ENCODE measurements at regions not wholly inside any gene's neighbourhood (a gene's known extent, or its start where the extent isn't known, plus 50 kb on each side); places are given as distances from the start of the nearest gene placed in this dataset.

DNA sequence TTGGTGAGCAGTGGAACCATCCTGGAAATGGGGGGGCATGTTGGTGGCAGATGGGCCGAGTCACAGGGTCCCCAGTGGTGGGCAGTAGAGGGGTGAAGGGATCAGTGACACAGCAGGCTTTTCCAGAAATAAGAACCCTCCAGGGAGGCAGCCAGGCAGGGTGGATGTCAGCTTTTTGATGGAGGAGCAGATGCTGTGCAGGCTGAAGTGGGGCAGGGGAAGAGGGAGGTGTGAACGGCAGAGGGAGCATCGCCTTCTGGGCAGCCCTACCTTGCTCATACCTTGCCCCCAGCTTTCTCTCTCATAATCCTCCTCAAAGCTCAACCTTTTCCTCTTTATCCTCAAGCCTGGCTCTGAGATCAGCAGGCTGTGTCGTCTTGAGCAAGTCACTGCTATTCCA is 131.8 kb upstream of the IPO9 start:
- intact Hi-C loops (cut with micrococcal nuclease; ENCODE audit: unreplicated experiment), result no loop called here
- Histone ChIP-seq H3K27ac (no peak overlapping the region), H3K36me3 (ENCODE audit: low read depth) (no peaks in the 10 kb centered on the region), H3K4me3 (no peak overlapping the region), H3K4me1 (replicated peaks; ENCODE audit: insufficient read depth) (no peaks in the 10 kb centered on the region), H3K9me2 (ENCODE audit: insufficient read depth) (no peaks in the 10 kb centered on the region; the same call in 1 of the 2 replicates), H3F3A (ENCODE audit: insufficient read depth, low read depth) (no peaks in the 10 kb centered on the region), H4K20me1 (ENCODE audit: insufficient read depth) (no peaks in the 10 kb centered on the region), H3K4me2 (no peak overlapping the region), H3K79me2 (ENCODE audit: low read depth) (no peaks in the 10 kb centered on the region), H2AFZ (no peak overlapping the region), H3K9me3 (ENCODE audit: insufficient read depth, low read depth) (no peaks in the 10 kb centered on the region), H3K27me3 (ENCODE audit: insufficient read depth, low read depth) (no peaks in the 10 kb centered on the region)
- BruUV-seq (replicated peaks), result no TSS peak
- TF ChIP-seq, protein P1, sequence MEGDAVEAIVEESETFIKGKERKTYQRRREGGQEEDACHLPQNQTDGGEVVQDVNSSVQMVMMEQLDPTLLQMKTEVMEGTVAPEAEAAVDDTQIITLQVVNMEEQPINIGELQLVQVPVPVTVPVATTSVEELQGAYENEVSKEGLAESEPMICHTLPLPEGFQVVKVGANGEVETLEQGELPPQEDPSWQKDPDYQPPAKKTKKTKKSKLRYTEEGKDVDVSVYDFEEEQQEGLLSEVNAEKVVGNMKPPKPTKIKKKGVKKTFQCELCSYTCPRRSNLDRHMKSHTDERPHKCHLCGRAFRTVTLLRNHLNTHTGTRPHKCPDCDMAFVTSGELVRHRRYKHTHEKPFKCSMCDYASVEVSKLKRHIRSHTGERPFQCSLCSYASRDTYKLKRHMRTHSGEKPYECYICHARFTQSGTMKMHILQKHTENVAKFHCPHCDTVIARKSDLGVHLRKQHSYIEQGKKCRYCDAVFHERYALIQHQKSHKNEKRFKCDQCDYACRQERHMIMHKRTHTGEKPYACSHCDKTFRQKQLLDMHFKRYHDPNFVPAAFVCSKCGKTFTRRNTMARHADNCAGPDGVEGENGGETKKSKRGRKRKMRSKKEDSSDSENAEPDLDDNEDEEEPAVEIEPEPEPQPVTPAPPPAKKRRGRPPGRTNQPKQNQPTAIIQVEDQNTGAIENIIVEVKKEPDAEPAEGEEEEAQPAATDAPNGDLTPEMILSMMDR (conservative IDR thresholded peaks at IDR 0.05), result no peak
- no peak for TF ChIP-seq EZH2 (IDR thresholded peaks at IDR 0.05; ENCODE audit: low read depth)
- POLR2A ChIA-PET (ENCODE audit: unreplicated experiment), result no interaction called here
- CTCF ChIA-PET, result no interaction called here
- DNase-seq, result no peak

DNA sequence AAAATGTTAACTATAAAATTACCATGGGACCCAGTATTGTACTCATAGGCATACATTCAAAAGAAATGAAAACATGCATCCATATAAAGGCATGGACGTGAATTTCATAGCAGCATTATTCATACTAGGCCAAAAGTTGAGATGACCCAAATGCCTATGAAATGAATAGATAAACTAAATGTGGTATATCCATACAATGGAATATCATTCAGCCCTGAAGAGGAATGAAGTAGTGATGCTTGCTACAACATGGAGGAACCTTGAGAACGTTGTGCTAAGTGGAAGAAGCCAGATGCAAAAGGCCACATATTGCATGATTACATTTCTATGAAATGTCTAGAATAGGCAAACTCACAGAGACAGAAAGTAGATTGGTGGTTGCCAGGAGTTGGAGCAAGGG is 127.1 kb upstream of the IPO9 start:
- no peaks in the 10 kb centered on the region for H3K36me3 ChIP-seq (ENCODE audit: low read depth)
- H3K4me3 ChIP-seq, result no peak overlapping the region
- H3F3A ChIP-seq (ENCODE audit: insufficient read depth, low read depth), result no peaks in the 10 kb centered on the region
- BruUV-seq (replicated peaks), result no TSS peak
- no peaks in the 10 kb centered on the region for H3K27me3 ChIP-seq (ENCODE audit: insufficient read depth, low read depth)
- no peaks in the 10 kb centered on the region for H3K79me2 ChIP-seq (ENCODE audit: low read depth)
- 0 out of 2 replicates have a peak, but pooled peaks cover 4% of the 10 kb centered on the region for H4K20me1 ChIP-seq (ENCODE audit: insufficient read depth)
- ChIA-PET POLR2A (ENCODE audit: unreplicated experiment) (no interaction called here), CTCF (interaction anchor here (0.7 kb wide), 2 partner anchors 128 to 143 kb away, joined by 5 to 9 read pairs; no protein-coding TSS in a partner anchor)
- no peaks in the 10 kb centered on the region for H3K9me2 ChIP-seq (ENCODE audit: insufficient read depth)
- H3K4me1 ChIP-seq (replicated peaks; ENCODE audit: insufficient read depth), result no peaks in the 10 kb centered on the region
- intact Hi-C loops (cut with micrococcal nuclease; ENCODE audit: unreplicated experiment), result no loop called here
- no peak overlapping the region for H2AFZ ChIP-seq
- no peak overlapping the region for H3K27ac ChIP-seq
- H3K9me3 ChIP-seq (ENCODE audit: insufficient read depth, low read depth), result no peaks in the 10 kb centered on the region
- TF ChIP-seq EZH2 (IDR thresholded peaks at IDR 0.05; ENCODE audit: low read depth), result no peak
- TF ChIP-seq, protein P1 (conservative IDR thresholded peaks at IDR 0.05), result no peak
- H3K4me2 ChIP-seq, result no peak overlapping the region
- no peak for DNase-seq

DNA sequence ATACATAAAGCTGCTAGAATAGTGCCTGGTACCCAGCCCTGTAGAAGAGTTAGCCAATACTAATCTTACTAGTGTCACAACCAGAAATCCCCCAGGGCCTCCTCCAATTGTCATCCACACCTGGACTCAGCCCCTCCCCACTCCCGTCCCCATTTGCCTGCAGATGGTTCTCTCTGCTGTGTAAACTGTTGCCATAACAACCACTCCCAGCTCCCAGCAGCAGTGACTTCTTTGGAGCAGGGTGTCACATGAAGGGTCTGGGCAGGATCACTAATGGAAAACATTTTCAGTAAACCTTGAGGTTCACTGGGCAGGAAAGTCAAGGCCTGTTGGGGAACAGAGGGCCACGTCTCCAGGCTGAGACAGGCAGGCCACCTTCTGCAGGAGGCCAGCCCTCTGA is 126.0 kb upstream of the IPO9 start:
- H3K4me1 ChIP-seq (replicated peaks; ENCODE audit: insufficient read depth), result no peaks in the 10 kb centered on the region
- no peak overlapping the region for H3K4me2 ChIP-seq
- no peaks in the 10 kb centered on the region for H3K79me2 ChIP-seq (ENCODE audit: low read depth)
- POLR2A ChIA-PET (ENCODE audit: unreplicated experiment), result no interaction called here
- H3K27ac ChIP-seq, result no peak overlapping the region
- H3K9me2 ChIP-seq (ENCODE audit: insufficient read depth), result no peaks in the 10 kb centered on the region
- BruUV-seq (replicated peaks), result no TSS peak
- CTCF ChIA-PET, result interaction anchor here (2.0 kb wide), 1 partner anchor 144 kb away, joined by 14 read pairs; no protein-coding TSS in a partner anchor
- H3K27me3 ChIP-seq (ENCODE audit: insufficient read depth, low read depth), result no peaks in the 10 kb centered on the region
- no peak overlapping the region for H2AFZ ChIP-seq
- H3K9me3 ChIP-seq (ENCODE audit: insufficient read depth, low read depth), result no peaks in the 10 kb centered on the region
- no peak for TF ChIP-seq EZH2 (IDR thresholded peaks at IDR 0.05; ENCODE audit: low read depth)
- TF ChIP-seq, protein P1 (conservative IDR thresholded peaks at IDR 0.05), result no peak
- no peaks in the 10 kb centered on the region for H3F3A ChIP-seq (ENCODE audit: insufficient read depth, low read depth)
- no peak for DNase-seq
- H3K4me3 ChIP-seq, result no peak overlapping the region
- no peaks in the 10 kb centered on the region for H3K36me3 ChIP-seq (ENCODE audit: low read depth)
- H4K20me1 ChIP-seq (ENCODE audit: insufficient read depth), result 0 out of 2 replicates have a peak, but pooled peaks cover 4% of the 10 kb centered on the region
- intact Hi-C loops (cut with micrococcal nuclease; ENCODE audit: unreplicated experiment), result no loop called here
